MCF 10A (cell line): ENCODE measurements at regions not wholly inside any gene's neighbourhood (a gene's known extent, or its start where the extent isn't known, plus 50 kb on each side); places are given as distances from the start of the nearest gene placed in this dataset.

Experiments used
- BruUV-seq: library from RNA; stranded (reverse); fragments of 400-500 nt; replicated peaks from 2 replicates; lab custom pipeline; 2021; lab: Mats Ljungman, UMichigan
- CTCF ChIA-PET: fragments of 300-600 bp; sonication (Branson Sonifier 250); formaldehyde crosslinking; extraction: SDS; loops from one replicate; lab custom pipeline; 2021; ENCODE audit warnings: antibody characterized with exemption, inconsistent platforms; lab: Yijun Ruan, JAX
- POLR2A ChIA-PET: fragments of 300-600, 350-650 bp; sonication (Branson Sonifier 250); formaldehyde crosslinking; extraction: SDS; loops from one replicate; lab custom pipeline; 2020; ENCODE audit warnings: antibody characterized with exemption, inconsistent platforms; lab: Yijun Ruan, JAX
- DNase-seq: peaks from one replicate; pipeline ENCODE4 v3.0.0-alpha.2; 2018; ENCODE audit not compliant: unreplicated experiment
- H3K27ac Mint-ChIP-seq: one replicate; pipeline ENCODE4 v1.8.0; 2022; ENCODE audit warnings: mild to moderate bottlenecking, low read depth, mixed read lengths; ENCODE audit not compliant: unreplicated experiment
- H3K27me3 Mint-ChIP-seq: one replicate; pipeline ENCODE4 v1.8.0; 2022; ENCODE audit warnings: mixed read lengths; ENCODE audit not compliant: insufficient read depth, unreplicated experiment
- H3K36me3 Mint-ChIP-seq: one replicate; pipeline ENCODE4 v1.8.0; 2022; ENCODE audit warnings: mild to moderate bottlenecking, moderate library complexity, mixed read lengths; ENCODE audit not compliant: insufficient read depth, unreplicated experiment
- H3K4me1 Mint-ChIP-seq: one replicate; pipeline ENCODE4 v1.8.0; 2022; ENCODE audit warnings: mixed read lengths; ENCODE audit not compliant: insufficient read depth, unreplicated experiment
- H3K4me3 Mint-ChIP-seq: one replicate; pipeline ENCODE4 v1.8.0; 2022; ENCODE audit warnings: mild to moderate bottlenecking, moderate library complexity, mixed read lengths; ENCODE audit not compliant: unreplicated experiment
- H3K9me3 Mint-ChIP-seq: one replicate; pipeline ENCODE4 v1.8.0; 2022; ENCODE audit warnings: mixed read lengths; ENCODE audit not compliant: unreplicated experiment
- intact Hi-C: fragments of 100-400 bp; cut with micrococcal nuclease; formaldehyde crosslinking; loops from 2 replicates; pipeline ENCODE4 v1.14.1; 2022
- TF ChIP-seq, protein P1 (sequence below): fragments of 200-600 bp; IDR thresholded peaks from one replicate; pipeline ENCODE4 v1.8.0; 2022; ENCODE audit warnings: antibody characterized with exemption, mild to moderate bottlenecking; ENCODE audit not compliant: unreplicated experiment

- CTCF ChIA-PET = interaction anchor here (0.6 to 1.3 kb wide), 4 partner anchors 20 to 836 kb away, joined by 3 to 5 read pairs (median 4); no protein-coding TSS in a partner anchor
- no peak overlapping the region for H3K27ac Mint-ChIP-seq
- H3K27me3 Mint-ChIP-seq = no peaks in the 10 kb centered on the region
- no peak for DNase-seq
- no peak overlapping the region for H3K4me3 Mint-ChIP-seq
- no peaks in the 10 kb centered on the region for H3K9me3 Mint-ChIP-seq
- H3K36me3 Mint-ChIP-seq = no peaks in the 10 kb centered on the region
- POLR2A ChIA-PET = no interaction called here
- TF ChIP-seq, protein P1, sequence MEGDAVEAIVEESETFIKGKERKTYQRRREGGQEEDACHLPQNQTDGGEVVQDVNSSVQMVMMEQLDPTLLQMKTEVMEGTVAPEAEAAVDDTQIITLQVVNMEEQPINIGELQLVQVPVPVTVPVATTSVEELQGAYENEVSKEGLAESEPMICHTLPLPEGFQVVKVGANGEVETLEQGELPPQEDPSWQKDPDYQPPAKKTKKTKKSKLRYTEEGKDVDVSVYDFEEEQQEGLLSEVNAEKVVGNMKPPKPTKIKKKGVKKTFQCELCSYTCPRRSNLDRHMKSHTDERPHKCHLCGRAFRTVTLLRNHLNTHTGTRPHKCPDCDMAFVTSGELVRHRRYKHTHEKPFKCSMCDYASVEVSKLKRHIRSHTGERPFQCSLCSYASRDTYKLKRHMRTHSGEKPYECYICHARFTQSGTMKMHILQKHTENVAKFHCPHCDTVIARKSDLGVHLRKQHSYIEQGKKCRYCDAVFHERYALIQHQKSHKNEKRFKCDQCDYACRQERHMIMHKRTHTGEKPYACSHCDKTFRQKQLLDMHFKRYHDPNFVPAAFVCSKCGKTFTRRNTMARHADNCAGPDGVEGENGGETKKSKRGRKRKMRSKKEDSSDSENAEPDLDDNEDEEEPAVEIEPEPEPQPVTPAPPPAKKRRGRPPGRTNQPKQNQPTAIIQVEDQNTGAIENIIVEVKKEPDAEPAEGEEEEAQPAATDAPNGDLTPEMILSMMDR = no peak
- no peaks in the 10 kb centered on the region for H3K4me1 Mint-ChIP-seq
- BruUV-seq = no TSS peak
- intact Hi-C loops = no loop called here
These were observed 130.3 kb upstream of the PLXNA2 start for GRCh38 chr1:208374391-208374941.

DNA sequence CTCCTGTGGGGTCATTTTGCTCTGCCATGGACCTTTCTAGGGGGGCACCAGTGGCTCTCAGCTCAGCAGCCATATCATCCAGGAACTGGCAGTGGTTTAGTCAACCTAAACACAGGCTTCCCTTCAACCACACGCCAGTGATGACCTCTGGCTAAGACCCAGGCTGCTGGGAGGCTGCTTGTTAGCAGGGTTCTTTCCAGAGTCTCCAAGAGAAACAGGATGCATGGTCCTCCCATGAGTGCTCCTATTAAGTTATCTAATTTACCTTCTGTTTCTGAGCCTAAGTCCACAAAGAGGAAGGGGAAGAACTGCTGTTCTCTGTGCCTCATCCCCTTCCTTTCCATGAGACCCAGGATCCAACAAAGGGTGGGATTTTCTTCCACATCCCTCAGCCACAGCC is 137.3 kb upstream of the PLXNA2 start:
- TF ChIP-seq, protein P1 = no peak
- no TSS peak for BruUV-seq
- ChIA-PET POLR2A (no interaction called here), CTCF (interaction anchor here (0.7 to 1.3 kb wide), 2 partner anchors 15 to 238 kb away, joined by 3 read pairs; no protein-coding TSS in a partner anchor)
- H3K4me3 Mint-ChIP-seq = no peak overlapping the region
- no peaks in the 10 kb centered on the region for H3K36me3 Mint-ChIP-seq
- H3K9me3 Mint-ChIP-seq = no peaks in the 10 kb centered on the region
- H3K4me1 Mint-ChIP-seq = no peaks in the 10 kb centered on the region
- DNase-seq = no peak
- no peak overlapping the region for H3K27ac Mint-ChIP-seq
- H3K27me3 Mint-ChIP-seq = no peaks in the 10 kb centered on the region
- intact Hi-C loops = no loop called here

GRCh38 chr1:208387908-208388811 is 144.0 kb upstream of the PLXNA2 start:
- Mint-ChIP-seq H3K27ac (no peak overlapping the region), H3K4me3 (no peak overlapping the region), H3K27me3 (peaks cover 30% of the 10 kb centered on the region), H3K4me1 (no peaks in the 10 kb centered on the region), H3K9me3 (no peaks in the 10 kb centered on the region), H3K36me3 (no peaks in the 10 kb centered on the region)
- DNase-seq = no peak
- POLR2A ChIA-PET = interaction anchor here (0.6 to 1.1 kb wide), 2 partner anchors 26 to 161 kb away, joined by 3 read pairs; no protein-coding TSS in a partner anchor
- BruUV-seq = no TSS peak
- TF ChIP-seq, protein P1 = no peak
- intact Hi-C loops = no loop called here
- CTCF ChIA-PET = interaction anchor here (0.7 to 1.6 kb wide), 4 partner anchors 9 to 143 kb away, joined by 3 to 5 read pairs (median 4); no protein-coding TSS in a partner anchor

DNA sequence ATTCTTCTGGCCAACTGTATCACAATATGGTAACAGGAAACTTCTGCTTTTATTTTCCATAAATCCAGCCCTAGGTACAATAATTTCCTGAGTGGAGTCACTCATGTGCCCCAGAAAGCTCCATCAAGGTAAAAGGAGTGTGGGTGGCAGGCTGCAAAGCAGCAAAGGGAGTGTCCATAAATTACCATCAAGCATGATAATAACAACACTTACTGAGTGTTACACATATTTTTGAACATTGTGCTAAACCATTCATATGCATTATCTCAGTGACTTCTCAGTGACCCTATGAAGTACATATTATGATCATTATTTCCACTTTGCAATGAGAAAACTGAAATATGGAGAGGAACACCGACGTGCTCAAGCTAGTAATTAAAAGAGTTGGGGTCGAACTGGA is 149.2 kb upstream of the PLXNA2 start:
- BruUV-seq = no TSS peak
- DNase-seq = no peak
- Mint-ChIP-seq H3K4me1 (no peaks in the 10 kb centered on the region), H3K27ac (no peak overlapping the region), H3K27me3 (peaks cover 16% of the 10 kb centered on the region), H3K4me3 (no peak overlapping the region), H3K36me3 (no peaks in the 10 kb centered on the region), H3K9me3 (no peaks in the 10 kb centered on the region)
- ChIA-PET CTCF (interaction anchor here (0.9 kb wide), 1 partner anchor 371 kb away, joined by 5 read pairs; no protein-coding TSS in a partner anchor), POLR2A (no interaction called here)
- intact Hi-C loops = no loop called here
- TF ChIP-seq, protein P1 = no peak
